Body of pancreas (tissue), 4 donors: ENCODE measurements at regions not wholly inside any gene's neighbourhood (a gene's known extent, or its start where the extent isn't known, plus 50 kb on each side); places are given as distances from the start of the nearest gene placed in this dataset.
"Not testable (repeated sequence)": the region's sequence is repeated elsewhere in the genome, so short reads cannot be mapped to it uniquely, and the experiment has no call there.

Experiments used
- ATAC-seq: fragments of 150-250 bp; one replicate; pipeline ENCODE4 v1.9.1; 2016
- DNase-seq, 4 donors: peaks; one replicate each; pipeline ENCODE4 v3.0.0-alpha.2; 2019
- H3K27ac ChIP-seq, 4 donors: fragments of 200-600 bp; sonication (generic); 1 replicate in 3 of 4; 2 replicates in 1 of 4; pipeline versions ENCODE4 v1.5.1 to v1.6.1; 2016 to 2019; ENCODE audit warnings: mild to moderate bottlenecking in 1 of 4, mixed read lengths in 1 of 4, moderate library complexity in 1 of 4
- H3K27me3 ChIP-seq, 2 donors: fragments of 200-600 bp; sonication (generic); one replicate each; pipeline ENCODE4 v1.6.0; 2016; ENCODE audit warnings: mild to moderate bottlenecking in 1 of 2
- H3K36me3 ChIP-seq, 2 donors: fragments of 200-600 bp; sonication (generic); replicated peaks in 1 of 2; 2 replicates each; pipeline ENCODE4 v1.5.1; 2016; ENCODE audit warnings: low read depth in 2 of 2; ENCODE audit not compliant: insufficient read depth in 1 of 2
- H3K4me1 ChIP-seq: fragments of 200-600 bp; sonication (generic); one replicate; pipeline ENCODE4 v1.6.0; 2016
- H3K4me3 ChIP-seq, 2 donors: fragments of 200-600 bp; sonication (generic); 1 replicate in 1 of 2; 2 replicates in 1 of 2; pipeline ENCODE4 v1.5.1; 2016 to 2019
- H3K9me3 ChIP-seq, 3 donors: fragments of 200-600 bp; sonication (generic); 1 replicate in 2 of 3; 2 replicates in 1 of 3; pipeline ENCODE4 v1.5.1; 2016
- POLR2A ChIP-seq, 3 donors: fragments of 450-650 bp; IDR thresholded peaks; one replicate each; pipeline ENCODE4 v1.6.1; 2016; ENCODE audit warnings: antibody characterized with exemption in 3 of 3, mild to moderate bottlenecking in 2 of 3
- WGBS, 2 donors: methylation state at CpG; one replicate each; pipeline ENCODE4 v1.1.5; 2017; 5-methylcytosine and 5-hydroxymethylcytosine counted together
- intact Hi-C: fragments of 100-400 bp; cut with DNase I; formaldehyde crosslinking; loops from one replicate; pipeline ENCODE4 v1.15.1; 2023
- TF ChIP-seq, protein P1 (sequence below), 7 experiments: fragments of 450-650 bp in 4 of 7; fragments of 200-600 bp in 3 of 7; sonication (generic) in 3 of 7; IDR thresholded peaks; one replicate each; pipeline ENCODE4 v1.5.1; 2016 to 2019; ENCODE audit warnings: antibody characterized with exemption in 7 of 7

DNA sequence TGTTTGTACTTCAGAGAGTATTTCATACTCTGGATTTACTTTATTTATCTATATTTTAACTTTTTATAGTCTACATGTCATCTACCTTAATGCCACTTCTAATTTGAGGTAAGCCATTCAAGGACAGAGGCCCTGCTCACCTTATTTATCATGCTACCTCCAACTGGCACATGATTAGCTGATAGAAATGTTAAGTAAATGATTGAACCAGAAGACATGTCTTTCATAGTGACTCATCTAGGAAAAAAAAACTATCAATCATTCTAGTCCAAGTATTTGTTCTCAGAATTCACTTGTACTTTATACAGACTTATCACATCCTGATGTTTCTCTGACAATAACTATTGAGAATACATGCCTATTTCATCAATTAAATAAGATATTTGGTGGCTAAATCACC, 856.3 kb downstream of the XPNPEP1 start:
- ATAC-seq = no peak
- H3K27me3 ChIP-seq = no peaks in the 10 kb centered on the region

DNA sequence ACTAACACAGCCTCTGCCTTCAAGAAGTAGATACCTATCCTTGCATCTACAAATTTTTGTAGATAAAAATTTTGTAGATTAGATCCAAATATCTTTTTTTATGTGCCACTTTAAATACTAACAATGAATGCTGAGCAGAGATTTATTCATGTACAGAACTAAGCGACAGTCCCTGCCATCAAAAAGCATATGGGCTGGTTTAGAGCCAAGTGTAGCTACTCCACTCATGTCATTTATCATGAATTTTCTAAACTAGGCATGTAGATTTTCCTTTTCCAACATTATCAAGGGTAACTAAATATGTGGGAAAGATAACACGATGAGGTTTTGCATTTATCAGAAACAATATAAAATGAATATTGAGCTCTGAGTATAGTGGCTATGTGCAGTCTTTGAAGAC, 857.5 kb downstream of the XPNPEP1 start:
- intact Hi-C loops = no loop called here
- no peaks in the 10 kb centered on the region for H3K4me1 ChIP-seq
- TF ChIP-seq POLR2A (IDR thresholded peaks at IDR 0.05) = no peak
- TF ChIP-seq, protein P1, sequence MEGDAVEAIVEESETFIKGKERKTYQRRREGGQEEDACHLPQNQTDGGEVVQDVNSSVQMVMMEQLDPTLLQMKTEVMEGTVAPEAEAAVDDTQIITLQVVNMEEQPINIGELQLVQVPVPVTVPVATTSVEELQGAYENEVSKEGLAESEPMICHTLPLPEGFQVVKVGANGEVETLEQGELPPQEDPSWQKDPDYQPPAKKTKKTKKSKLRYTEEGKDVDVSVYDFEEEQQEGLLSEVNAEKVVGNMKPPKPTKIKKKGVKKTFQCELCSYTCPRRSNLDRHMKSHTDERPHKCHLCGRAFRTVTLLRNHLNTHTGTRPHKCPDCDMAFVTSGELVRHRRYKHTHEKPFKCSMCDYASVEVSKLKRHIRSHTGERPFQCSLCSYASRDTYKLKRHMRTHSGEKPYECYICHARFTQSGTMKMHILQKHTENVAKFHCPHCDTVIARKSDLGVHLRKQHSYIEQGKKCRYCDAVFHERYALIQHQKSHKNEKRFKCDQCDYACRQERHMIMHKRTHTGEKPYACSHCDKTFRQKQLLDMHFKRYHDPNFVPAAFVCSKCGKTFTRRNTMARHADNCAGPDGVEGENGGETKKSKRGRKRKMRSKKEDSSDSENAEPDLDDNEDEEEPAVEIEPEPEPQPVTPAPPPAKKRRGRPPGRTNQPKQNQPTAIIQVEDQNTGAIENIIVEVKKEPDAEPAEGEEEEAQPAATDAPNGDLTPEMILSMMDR (IDR thresholded peaks at IDR 0.05) = no peak
- no peak overlapping the region for H3K4me3 ChIP-seq
- DNase-seq (no peak), ATAC-seq (no peak)
- no peaks in the 10 kb centered on the region for H3K27me3 ChIP-seq
- WGBS, 2 donors = 42% methylated on average over 2 of the region's 2 CpGs
- no peaks in the 10 kb centered on the region for H3K9me3 ChIP-seq
- no peak overlapping the region for H3K27ac ChIP-seq
- no peaks in the 10 kb centered on the region for H3K36me3 ChIP-seq

More for the DNA sequence above, 856.3 kb downstream of the XPNPEP1 start:
- TF ChIP-seq, protein P1 (IDR thresholded peaks at IDR 0.05) = no peak
- TF ChIP-seq POLR2A (IDR thresholded peaks at IDR 0.05) = no peak
- Histone ChIP-seq H3K4me1 (no peaks in the 10 kb centered on the region), H3K36me3 (no peaks in the 10 kb centered on the region), H3K9me3 (no peaks in the 10 kb centered on the region), H3K27ac (no peak overlapping the region), H3K4me3 (no peak overlapping the region)
- intact Hi-C loops = no loop called here
- no peak for DNase-seq

DNA sequence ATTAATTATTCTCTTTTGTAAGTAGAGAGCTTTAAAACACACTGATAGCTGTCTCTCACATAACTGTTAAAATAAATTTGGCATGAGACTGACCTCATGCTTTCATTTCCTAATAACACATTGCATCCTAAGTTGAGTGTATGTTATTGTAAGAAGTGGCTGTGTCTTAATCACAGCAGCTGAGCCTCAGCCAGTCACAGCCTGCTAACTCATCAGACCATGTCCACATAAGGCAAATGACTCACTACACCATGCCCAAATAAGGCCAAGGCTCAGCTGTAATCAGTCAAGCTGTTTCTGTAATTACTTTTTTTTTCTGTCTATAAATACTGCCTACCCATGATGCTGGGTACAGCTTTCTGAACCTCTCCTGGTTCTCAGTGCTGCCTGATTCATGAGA, 860.9 kb downstream of the XPNPEP1 start:
- DNase-seq = no peak
- intact Hi-C loops = no loop called here

DNA sequence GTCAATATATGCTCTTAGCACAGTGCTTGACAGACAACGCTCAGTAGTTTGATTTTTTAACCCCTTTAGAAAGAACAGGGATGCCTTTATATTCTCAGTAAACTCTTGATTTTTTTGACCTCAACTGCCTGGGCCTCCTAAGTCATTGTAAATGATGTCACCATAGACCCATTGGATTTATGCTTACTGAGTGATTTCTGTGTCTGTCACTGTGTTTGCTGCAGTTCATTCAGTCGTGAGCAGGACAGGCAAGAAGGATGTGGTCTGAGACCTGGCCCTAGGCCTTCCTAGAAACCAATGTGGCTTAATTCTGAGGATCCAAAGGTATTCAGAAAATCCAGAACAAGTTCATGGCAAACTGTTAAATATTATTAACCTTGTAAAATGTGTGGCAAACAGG, 868.1 kb downstream of the XPNPEP1 start:
- intact Hi-C loops = no loop called here
- no peaks in the 10 kb centered on the region for H3K9me3 ChIP-seq
- H3K27ac ChIP-seq = no peak overlapping the region
- no peaks in the 10 kb centered on the region for H3K4me1 ChIP-seq
- H3K27me3 ChIP-seq = no peaks in the 10 kb centered on the region
- H3K4me3 ChIP-seq = no peak overlapping the region
- no peaks in the 10 kb centered on the region for H3K36me3 ChIP-seq
- no peak for DNase-seq
- no peak for ATAC-seq
- 76 to 84% methylated on average over 2 of the region's 2 CpGs for WGBS, 2 donors
- TF ChIP-seq POLR2A (IDR thresholded peaks at IDR 0.05) = no peak
- TF ChIP-seq, protein P1 (IDR thresholded peaks at IDR 0.05) = no peak

More for the DNA sequence above, 860.9 kb downstream of the XPNPEP1 start:
- no peaks in the 10 kb centered on the region for H3K36me3 ChIP-seq
- H3K4me3 ChIP-seq = no peak overlapping the region
- H3K9me3 ChIP-seq = no peaks in the 10 kb centered on the region
- H3K27ac ChIP-seq = no peak overlapping the region
- no peak for ATAC-seq
- H3K27me3 ChIP-seq = no peaks in the 10 kb centered on the region
- TF ChIP-seq, protein P1 (IDR thresholded peaks at IDR 0.05) = no peak
- TF ChIP-seq POLR2A (IDR thresholded peaks at IDR 0.05) = no peak
- no peaks in the 10 kb centered on the region for H3K4me1 ChIP-seq

DNA sequence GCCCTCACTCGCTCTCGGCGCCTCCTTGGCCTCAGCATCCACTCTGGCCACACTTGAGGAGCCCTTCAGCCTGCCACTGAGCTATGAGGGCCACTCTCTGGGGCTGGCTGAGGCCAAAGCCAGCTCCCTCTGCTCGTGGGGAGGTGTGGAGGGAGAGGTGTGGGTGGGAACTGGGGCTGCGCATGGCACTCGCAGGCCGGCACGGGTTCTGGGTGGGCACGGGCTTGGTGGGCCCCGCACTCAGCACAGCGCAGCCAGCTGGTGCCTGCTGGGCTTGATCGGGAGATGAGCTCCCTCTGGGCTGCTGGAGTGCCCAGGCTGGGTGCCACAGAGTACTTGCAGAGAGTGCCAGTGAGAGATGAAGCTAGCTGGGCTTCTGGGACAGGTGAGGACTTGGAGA, 875.5 kb downstream of the XPNPEP1 start:
- H3K27me3 ChIP-seq = no peaks in the 10 kb centered on the region
- ATAC-seq (no peak), DNase-seq (no peak)
- no peaks in the 10 kb centered on the region for H3K4me1 ChIP-seq
- no peak overlapping the region for H3K27ac ChIP-seq
- WGBS, 2 donors = 88 to 94% methylated on average over 11 to 12 of the region's 12 CpGs
- no peaks in the 10 kb centered on the region for H3K9me3 ChIP-seq
- H3K4me3 ChIP-seq = no peak overlapping the region
- intact Hi-C loops = no loop called here
- TF ChIP-seq POLR2A (IDR thresholded peaks at IDR 0.05) = no peak
- TF ChIP-seq, protein P1 (IDR thresholded peaks at IDR 0.05) = no peak
- H3K36me3 ChIP-seq = no peaks in the 10 kb centered on the region

DNA sequence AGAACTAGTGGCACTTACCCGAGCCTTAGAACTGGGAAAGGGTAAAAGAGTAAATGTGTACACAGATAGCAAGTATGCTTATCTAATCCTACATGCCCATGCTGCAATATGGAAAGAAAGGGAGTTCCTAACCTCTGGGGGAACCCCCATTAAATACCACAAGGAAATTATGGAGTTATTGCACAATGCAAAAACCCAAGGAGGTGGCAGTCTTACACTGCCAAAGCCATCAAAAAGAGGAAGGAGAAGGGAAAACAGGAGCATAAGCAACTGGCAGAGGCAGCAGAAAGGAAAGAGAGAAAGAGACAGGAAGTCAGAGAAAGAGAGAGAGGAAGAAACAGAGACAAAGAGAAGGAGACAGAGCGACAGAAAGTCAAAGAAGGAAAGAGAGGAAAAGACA, 876.9 kb downstream of the XPNPEP1 start:
- H3K27ac ChIP-seq, H3K4me3 ChIP-seq, H3K36me3 ChIP-seq, DNase-seq, ATAC-seq, H3K27me3 ChIP-seq, H3K4me1 ChIP-seq, H3K9me3 ChIP-seq, intact Hi-C loops: not testable (repeated sequence)
- 61 to 71% methylated on average over 2 of the region's 2 CpGs for WGBS, 2 donors
